NCI-H2227 (cell line): ENCODE measurements at regions not wholly inside any gene's neighbourhood (a gene's known extent, or its start where the extent isn't known, plus 50 kb on each side); places are given as distances from the start of the nearest gene placed in this dataset.
"Not testable (repeated sequence)": the region's sequence is repeated elsewhere in the genome, so short reads cannot be mapped to it uniquely, and the experiment has no call there.

Source experiments
- DNase-seq: peaks from one replicate; lab custom pipeline; 2025; ENCODE audit not compliant: unreplicated experiment; lab: John Stamatoyannopoulos, UW

DNA sequence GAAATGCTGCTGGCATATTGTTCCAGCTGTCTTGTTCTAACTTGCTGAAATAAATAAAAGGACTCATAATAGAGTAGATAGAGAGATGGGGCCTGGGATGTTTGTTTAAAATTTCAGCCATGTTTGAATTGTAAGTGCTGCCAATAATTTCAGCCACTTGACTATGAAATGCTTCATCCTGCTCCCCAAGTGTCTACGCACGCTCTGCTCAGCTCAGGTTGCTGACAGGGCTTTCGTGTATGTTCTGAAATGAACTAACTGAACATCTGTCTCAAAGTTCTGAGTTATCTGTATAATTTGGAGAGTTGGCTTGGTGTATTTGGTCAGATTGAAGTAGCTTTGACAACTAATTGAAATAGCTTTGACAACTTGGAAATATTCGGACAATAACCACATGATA lies 387.8 kb downstream of the BMP2 start:
- DNase-seq: no peak

DNA sequence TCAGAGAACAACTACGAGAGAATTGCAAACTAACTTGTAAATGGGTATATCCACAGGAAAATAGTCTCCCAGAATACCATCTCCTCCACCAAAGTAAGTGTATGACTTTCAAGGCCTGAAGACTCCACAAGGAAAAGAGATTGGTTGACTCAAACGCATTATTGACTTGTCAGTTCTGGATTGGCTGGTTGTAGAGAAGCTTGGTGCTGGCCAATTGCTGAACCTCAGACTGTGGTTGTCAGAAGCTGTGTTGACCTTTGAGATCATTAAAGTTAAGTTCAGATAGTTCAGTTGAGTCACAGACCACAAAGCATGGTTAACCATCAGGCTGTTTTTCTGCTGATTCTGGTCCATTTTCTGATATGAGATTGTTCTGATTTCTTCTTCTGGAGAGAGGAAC lies 388.3 kb downstream of the BMP2 start:
- no peak for DNase-seq

DNA sequence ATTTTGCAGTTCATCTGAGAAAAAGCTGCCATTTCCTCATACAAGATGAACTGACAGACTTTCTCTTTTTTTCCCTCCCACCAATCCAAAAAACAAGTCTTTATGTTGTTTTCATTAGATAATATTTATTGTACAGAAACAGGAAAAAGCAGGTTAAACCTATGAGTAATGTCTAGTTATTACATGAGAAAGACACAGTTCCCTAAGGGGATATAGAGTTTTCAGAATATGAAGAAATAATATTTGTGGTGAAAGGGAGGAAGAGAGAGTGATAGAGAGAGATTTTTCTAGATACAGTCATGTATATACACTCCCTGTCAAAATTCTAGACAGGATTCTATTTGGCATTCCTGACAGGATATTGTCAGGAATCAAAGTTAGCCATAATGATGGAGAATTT lies 392.4 kb downstream of the BMP2 start:
- DNase-seq: no peak

DNA sequence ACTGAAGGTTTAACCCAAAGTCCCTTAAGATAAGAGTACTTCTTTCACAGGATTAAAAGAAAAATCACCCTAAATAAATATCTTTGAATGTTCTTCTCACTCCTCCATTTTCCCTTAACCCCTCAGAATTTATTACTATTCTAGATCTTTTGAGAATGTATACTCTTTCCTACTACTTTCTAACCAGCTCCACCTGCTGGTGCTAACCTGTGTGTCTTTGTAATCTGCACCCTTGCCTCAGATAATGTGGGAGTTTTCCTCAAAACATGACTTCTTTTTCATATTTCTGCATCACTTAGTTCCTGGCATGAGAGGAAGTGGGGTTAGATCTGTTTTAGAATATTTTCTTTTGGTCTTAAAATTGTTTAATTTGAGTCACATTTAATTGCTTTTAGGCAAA lies 394.2 kb downstream of the BMP2 start:
- no peak for DNase-seq

DNA sequence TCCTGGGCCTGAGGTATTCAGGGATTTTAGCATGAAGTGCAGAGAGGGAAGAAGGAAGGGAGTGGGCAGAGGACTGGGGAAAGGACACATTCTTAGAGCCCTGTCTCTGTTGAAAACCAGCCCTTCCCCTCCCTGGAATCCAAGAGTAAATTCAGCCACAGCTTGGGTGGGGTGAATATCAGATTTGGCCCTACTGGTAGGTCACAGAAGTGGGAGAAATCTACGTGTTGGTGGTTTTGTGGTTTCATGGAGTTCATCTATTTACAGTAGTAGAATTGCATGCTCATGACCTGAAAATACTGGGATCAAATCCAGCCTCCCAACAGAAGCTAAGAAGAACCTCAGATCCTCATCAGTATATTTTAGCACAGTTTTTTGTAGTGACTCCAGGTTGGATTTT lies 404.4 kb downstream of the BMP2 start:
- no peak for DNase-seq

DNA sequence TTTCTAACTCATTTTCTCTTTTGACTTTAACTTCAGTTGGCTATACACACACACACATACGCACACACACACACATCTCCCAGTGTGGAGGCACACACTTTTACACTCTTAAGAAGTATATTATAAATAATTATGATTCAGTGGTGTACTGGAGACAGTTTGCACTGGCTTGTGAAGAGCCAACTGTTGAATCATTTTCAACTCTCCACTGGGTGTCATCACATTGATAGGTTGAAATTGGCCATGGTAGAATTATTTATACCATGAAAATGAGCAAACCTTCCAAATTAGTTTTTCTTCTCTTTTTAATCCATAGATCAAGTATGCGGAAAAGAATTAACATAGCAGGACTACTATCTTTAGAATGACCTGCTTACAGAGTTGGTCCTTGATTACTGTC lies 407.1 kb downstream of the BMP2 start:
- no peak for DNase-seq

DNA sequence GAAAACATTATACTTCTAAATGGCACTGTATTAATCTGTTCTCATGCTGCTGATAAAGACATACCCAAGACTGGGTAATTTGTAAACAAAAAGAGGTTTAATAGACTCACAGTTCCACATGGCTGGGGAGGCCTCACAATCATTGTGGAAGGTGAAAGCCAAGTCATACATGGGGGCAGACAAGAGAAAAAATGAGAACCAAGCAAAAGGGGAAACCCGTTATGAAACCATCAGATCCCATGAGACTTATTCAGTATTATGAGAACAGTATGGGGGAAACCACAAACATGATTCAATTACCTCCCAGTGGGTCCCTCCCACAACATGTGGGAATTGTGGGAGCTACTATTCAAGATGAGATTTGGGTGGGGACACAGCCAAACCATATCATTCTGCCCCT lies 408.3 kb downstream of the BMP2 start:
- not testable (repeated sequence) for DNase-seq

DNA sequence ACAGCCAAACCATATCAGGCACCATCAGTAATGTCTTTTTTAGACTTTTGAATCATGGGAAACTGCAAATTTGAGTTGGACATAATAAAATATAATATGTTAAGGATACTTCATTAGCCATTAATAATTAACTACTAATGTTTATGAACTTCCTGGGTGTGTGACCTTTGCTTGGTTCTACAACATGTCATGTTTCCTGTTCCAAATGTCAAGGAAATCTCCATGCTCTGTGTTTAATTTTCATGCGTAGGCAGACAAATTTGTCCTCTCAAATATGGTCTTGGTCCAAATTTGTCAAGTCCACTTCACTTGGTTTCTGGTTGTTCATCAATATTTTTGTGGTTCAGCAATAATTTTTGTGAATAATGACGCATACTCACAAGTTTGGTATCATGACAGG lies 410.5 kb downstream of the BMP2 start:
- no peak for DNase-seq

DNA sequence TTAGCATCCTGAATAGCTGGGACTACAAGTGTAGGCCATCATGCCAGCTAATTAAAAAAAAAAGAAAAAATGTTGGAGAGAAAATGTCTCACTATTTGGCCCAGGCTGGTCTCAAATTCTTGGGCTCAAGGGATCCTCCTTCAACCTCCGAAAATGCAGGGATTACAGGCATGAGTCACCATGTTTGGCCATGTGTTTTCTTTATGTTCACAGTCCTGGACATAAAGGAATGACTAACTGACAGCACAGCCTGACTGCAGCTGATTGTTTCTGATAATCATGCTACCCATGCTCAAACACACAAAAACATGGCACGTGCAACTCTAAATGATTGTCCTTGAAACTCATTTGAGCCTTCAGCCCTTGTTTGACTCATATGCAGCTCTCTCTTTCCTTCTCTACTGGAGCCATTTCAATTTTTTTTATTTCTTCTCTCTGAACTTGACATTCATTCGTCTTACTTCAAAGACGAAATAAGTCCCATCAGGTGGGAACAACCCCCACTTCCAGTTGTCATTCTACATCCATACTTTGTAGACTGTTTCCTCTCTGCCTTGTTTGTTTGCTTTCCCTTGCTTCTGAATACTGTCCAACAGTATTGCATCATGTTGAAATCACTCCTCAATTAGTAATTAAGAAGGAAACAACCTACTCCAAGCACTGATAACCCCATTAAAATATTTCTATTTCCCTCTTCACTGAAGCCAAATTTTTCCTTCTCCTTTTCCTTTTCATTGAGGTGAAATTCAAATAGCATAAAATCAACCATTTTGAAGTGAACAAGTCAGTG lies 413.0 kb downstream of the BMP2 start:
- DNase-seq: no peak

DNA sequence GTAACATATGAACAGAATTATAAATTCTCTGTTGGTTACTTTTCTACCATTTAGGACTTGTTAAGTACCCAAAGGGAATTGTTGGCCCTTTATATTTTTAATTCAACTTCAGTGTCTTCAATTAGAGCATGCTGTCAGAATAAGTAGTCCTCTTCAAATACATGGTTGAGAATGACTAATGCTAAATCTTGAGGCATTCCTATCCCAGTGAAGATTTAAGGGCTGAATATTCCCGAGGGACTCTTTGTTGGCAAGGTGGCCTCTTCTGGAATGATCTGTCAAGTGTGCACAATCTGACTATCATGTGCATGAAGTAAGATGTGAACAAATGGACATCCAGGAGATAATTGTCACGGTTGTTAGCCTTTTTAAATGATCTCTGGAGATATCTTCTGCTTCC lies 421.7 kb downstream of the BMP2 start:
- no peak for DNase-seq

DNA sequence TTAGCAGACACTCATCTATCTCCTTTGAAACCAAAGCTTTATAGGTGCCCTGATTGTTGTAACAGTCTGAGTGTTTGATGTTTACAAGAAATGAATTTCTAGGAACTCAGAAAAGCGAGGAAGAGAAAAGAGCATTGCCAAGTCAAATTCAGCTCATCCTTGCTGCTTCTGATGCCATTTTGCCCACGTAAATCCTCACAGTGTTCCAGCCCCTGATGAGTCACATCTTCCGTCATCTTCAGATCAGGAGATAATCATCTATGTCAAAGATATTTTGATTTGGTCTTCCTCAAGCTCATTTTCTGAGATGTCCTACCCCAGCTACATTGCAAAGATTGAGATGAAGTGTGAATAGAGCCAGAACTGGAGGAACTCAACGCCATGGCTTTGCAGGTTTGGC lies 426.2 kb downstream of the BMP2 start:
- no peak for DNase-seq

DNA sequence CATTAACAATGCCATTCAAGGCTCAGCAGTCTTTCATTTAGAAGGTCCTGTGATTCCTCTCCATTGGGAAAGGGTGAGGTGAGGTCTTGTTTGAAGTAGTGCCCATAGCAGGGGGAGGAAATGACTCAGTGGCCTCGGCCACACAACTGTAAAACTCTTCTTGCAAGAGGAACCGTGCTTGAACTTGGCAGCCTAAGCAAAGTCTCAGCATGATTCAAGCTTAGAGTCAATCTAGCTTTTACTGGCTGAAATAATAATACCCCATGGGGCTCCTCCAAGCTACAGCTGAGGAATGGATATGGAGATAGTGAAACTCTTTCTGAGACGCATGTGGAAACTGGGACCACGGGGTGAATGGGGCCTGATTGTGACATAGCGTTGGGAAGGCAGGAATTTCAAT lies 428.2 kb downstream of the BMP2 start:
- DNase-seq: no peak

DNA sequence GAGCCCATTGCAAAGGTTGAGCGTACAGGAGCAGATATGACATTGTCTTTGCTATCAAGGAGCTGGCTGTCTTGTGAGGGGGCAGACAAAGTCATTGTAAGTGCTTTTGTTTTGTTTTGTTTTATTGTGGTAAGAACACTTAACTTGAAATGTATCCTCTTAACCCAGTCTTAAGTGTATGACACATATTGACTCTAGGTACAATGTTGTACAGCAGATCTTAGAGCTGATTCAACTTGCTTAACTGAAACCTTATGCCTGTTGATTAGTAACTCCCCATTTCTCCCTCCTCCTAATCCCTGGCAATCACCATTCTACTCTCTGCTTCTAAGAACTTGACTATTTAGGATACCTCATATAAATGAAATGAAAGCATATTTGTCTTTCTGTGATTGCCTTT lies 429.0 kb downstream of the BMP2 start:
- DNase-seq: no peak

DNA sequence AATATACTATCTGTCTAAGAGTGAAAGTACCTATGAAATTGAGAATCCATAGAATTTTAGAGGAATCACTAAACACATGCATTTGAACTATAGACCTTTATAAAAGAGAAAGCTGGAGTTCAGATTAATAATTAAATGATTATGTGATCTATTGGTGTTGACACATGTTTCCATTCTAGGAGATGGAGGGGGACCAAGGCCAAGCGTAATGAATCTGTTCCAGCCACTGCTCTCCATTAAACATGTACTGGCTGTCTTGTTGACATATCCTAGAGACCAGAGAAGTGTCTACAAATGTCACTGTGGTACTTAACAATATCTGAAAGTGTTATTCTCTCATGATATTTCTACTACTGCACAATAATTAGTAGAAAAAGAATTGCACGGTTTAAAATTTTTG lies 432.4 kb downstream of the BMP2 start:
- DNase-seq: no peak

DNA sequence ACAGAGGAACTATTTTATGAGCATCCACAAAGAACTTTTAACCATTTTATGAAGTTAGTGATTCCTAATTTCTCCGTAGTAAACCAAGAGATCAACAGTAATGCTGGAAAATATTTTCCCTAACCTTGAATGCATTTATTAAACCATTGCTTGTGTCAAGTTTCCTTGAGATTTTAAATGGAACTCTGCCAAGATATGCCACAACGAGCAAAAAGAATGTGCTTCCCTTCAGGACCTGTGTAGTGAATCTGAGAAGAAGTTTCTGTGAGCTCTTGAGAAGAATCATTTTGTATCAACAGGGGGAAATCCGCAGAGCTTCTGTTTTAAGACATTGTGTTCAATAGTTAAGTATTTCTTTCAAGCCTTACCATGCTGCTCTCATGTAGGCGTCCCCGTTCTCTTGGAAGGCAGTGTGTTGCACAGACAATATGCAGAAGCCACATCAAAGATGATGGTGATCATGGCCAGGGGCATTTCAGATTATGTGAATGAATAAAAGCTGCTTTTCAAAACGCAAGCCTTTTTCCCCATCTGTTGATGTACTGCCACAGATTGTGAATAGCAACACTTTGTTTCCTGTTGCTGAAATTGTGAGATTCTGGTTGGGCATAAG lies 439.8 kb downstream of the BMP2 start:
- DNase-seq: no peak

DNA sequence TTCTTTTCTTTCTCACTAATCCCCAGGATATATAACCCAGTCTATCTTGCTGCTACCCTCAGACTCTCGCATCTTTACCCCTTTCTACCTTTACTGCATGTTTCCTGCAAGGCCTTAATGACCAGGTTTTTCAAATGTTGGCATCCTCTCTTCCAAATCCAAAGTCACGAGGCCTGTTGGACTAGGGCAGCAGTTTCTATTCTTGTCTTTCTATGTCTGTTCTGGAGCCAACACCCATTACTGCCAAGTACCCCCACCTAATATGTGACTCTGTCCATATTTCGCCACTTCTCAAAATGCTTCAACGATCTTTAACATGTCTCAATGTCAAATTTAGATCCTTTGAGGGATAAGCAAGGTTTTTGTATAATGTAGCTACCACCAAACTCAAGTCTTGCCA lies 443.4 kb downstream of the BMP2 start:
- no peak for DNase-seq

DNA sequence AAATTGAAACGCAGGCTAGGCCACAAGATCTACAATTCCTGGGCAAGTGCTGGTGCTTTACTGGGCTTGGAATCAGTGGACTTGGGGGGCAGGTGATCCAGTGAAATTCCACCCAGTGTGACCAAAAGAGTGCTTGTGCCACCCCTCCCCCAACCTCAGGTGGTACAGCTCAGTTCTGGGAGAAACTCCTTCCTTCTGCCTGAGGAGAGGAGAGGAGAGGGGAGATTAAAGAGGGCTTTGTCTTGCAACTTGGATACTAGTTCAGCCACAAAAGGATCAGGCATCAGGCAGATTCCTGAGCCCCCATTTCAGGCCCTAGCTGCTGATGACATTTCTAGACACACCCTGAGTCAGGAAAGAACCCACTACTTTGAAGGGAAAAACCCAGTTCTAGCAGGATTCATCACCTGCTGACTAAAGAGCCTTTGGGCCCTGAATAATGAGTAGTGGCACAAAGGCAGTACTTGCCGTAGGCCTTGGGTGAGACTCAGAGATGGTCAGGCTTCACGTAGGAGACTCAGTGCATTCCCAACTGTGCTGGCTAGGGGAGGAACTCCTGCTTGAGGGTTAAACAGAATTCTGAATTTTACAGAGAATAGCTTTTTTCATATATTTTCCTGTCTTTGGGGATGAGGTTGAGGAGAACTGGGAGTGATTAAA lies 446.7 kb downstream of the BMP2 start:
- DNase-seq: no peak

DNA sequence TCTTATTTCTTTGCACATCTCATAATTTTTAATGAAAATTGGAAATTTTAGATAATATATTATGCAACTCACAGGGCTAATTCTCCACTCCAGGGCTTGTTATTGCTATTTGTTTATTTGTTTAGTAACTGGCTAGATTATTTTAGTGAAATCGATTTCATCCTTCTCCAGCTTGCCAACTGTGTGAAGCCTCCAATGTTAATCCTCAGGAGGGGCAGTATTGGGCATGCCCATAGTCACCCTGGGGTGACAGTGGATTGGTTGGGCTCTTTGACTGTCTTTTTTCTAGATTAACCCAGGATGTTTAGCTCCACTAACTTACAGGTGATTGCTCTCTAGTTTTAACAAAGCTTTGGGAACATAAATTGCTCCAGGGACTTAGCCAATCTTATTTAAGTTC lies 450.1 kb downstream of the BMP2 start:
- no peak for DNase-seq

DNA sequence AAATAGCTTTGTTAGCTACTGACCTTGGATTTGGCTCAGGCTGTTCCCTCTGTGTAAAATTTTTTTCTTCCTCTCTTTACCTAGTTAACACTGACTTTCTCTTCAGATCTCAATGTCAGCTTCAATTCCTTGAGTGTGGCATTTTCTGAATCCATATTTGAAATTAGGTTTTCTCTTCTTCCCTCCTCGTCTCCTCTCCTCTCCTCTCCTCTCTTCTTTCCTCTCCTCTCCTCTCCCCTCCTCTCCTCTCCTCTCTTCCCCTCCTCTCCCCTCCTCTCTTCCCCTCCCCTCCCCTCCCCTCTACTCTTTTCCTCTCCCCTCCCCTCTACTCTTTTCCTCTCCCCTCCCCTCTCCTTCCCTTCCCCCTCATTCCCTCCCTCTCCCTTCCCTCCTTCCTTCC lies 453.3 kb downstream of the BMP2 start:
- no peak for DNase-seq

DNA sequence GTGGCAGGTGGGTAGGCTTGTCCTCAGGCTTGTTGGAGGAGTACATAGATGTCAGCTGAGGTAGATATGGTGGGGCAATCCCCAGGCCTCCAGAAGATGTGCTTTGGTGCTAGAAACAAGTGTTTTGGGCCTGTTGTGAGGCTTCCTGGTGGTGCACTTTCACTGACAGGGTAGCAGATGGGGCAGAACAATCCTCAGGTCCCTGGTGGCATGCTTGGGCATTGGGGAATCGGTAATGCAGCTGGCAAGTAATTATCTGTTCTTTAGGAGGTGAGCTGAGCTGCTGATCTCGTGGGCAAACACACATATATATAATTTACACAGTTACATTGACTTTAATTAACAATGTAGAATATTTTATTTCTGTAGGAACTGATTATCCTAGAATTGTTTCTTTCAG lies 458.7 kb downstream of the BMP2 start:
- no peak for DNase-seq

DNA sequence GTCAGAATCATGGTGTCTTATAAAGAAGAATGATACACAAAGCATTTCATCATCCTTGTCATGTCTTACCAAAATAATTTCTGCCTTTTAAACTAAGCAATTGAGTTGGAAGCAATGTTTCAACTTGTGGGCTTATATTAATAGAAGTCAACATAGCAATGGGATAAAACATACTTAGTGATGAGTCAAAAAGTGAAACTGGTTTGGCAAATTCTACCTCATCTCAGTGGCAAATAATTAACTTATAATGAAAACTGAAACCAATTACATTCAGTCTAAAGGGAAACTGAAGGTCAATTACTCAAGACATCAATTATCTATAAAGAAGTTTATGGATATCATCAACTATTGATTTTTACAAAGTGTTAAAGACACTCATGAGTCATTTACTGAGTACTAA lies 463.8 kb downstream of the BMP2 start:
- no peak for DNase-seq

DNA sequence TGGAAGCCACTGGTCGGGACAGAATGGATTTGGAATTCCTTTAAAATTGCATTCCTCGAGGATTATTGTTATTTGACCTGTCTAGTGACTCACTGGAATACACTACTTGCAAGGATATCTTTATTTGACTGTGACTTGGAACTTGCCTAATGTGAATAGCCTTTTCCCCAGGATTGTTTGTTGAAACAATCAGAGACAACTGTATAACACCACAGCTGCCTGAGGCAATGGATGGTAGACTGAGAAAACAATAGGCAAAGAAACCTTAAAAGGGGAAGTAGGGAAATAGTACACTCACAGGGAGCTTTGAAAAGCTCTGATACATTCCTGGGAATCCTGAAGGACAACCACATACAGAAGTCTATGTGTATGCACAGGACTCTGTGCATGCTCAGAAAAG lies 465.3 kb downstream of the BMP2 start:
- DNase-seq: no peak

DNA sequence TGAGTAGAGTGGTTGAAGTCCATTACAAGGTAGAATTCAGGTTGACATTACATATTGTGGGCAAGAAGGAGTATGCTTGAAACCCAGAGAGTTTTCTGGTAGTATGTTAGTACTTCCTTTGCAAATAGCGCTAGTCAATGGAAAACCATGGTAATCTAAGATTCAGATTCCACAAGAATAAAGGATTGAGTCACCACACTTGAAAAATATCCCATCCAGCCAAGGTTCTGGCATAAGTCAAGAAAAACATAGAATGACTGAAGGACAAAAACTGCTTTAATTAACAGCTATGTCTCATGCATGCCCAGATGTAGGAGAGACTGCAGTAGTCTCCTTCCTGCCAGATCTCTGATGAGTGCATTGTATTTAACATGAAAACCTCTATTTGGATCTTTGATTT lies 469.8 kb downstream of the BMP2 start:
- DNase-seq: no peak
